ENCODE measurements at regions not wholly inside any gene's neighbourhood (a gene's known extent, or its start where the extent isn't known, plus 50 kb on each side); places are given as distances from the start of the nearest gene placed in this dataset.

DNA sequence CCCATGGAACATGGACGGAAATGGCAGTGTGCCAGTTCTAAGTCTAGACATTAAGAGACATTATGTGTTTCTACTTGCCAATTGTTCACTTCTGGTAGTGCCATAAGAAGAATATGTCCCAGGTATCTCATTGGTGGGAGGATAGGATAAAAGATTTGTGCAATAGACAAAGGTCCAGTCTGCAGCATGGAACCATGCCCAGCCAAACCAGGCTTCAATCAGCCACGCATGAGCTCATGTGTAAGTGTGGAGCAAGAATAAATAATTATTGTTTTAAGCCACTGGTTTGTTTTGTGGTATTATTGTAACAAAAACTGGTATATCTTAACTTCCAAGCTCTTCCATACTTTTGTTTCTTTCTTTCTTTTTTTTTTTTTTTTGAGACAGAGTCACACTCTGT, 153.6 kb upstream of the CTTNBP2 start:
- Histone ChIP-seq H3K27ac (ENCODE audit: low read depth, low read length) (no peak overlapping the region), H3K9me3 (ENCODE audit: control insufficient read depth, insufficient read depth, low read length) (no peaks in the 10 kb centered on the region), H3K27me3 (ENCODE audit: control insufficient read depth, low read length) (no peaks in the 10 kb centered on the region), H3K4me1 (ENCODE audit: control insufficient read depth, low read length) (no peaks in the 10 kb centered on the region), H3F3A (ENCODE audit: control insufficient read depth, insufficient read depth) (no peaks in the 10 kb centered on the region), H3K36me3 (ENCODE audit: control insufficient read depth, low read length) (no peaks in the 10 kb centered on the region), H3K4me3 (ENCODE audit: low read length) (no peak overlapping the region), H4K20me1 (ENCODE audit: control insufficient read depth, insufficient read depth, low read depth, low read length) (no peaks in the 10 kb centered on the region), H3K9me2 (replicated peaks; ENCODE audit: control insufficient read depth, low read length) (no peaks in the 10 kb centered on the region), H3K4me2 (ENCODE audit: low read length) (no peak overlapping the region), H3K79me2 (ENCODE audit: control insufficient read depth, low read length) (no peaks in the 10 kb centered on the region)
- no peak for TF ChIP-seq EZH2phosphoT487 (IDR thresholded peaks at IDR 0.05; ENCODE audit: borderline replicate concordance, low read length)
- TF ChIP-seq, protein P1, sequence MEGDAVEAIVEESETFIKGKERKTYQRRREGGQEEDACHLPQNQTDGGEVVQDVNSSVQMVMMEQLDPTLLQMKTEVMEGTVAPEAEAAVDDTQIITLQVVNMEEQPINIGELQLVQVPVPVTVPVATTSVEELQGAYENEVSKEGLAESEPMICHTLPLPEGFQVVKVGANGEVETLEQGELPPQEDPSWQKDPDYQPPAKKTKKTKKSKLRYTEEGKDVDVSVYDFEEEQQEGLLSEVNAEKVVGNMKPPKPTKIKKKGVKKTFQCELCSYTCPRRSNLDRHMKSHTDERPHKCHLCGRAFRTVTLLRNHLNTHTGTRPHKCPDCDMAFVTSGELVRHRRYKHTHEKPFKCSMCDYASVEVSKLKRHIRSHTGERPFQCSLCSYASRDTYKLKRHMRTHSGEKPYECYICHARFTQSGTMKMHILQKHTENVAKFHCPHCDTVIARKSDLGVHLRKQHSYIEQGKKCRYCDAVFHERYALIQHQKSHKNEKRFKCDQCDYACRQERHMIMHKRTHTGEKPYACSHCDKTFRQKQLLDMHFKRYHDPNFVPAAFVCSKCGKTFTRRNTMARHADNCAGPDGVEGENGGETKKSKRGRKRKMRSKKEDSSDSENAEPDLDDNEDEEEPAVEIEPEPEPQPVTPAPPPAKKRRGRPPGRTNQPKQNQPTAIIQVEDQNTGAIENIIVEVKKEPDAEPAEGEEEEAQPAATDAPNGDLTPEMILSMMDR (IDR thresholded peaks at IDR 0.05; ENCODE audit: low read depth, low read length, poor library complexity, severe bottlenecking), result no peak

GRCh38 chr7:118028226-118028625, 155.0 kb upstream of the CTTNBP2 start:
- Histone ChIP-seq H3K4me2 (ENCODE audit: low read length) (no peak overlapping the region), H3K4me3 (ENCODE audit: low read length) (no peak overlapping the region), H3K27ac (ENCODE audit: low read depth, low read length) (no peak overlapping the region), H3K9me3 (ENCODE audit: control insufficient read depth, insufficient read depth, low read length) (no peaks in the 10 kb centered on the region), H3K36me3 (ENCODE audit: control insufficient read depth, low read length) (no peaks in the 10 kb centered on the region), H3F3A (ENCODE audit: control insufficient read depth, insufficient read depth) (no peaks in the 10 kb centered on the region), H3K79me2 (ENCODE audit: control insufficient read depth, low read length) (no peaks in the 10 kb centered on the region), H3K9me2 (replicated peaks; ENCODE audit: control insufficient read depth, low read length) (no peaks in the 10 kb centered on the region), H4K20me1 (ENCODE audit: control insufficient read depth, insufficient read depth, low read depth, low read length) (no peaks in the 10 kb centered on the region), H3K27me3 (ENCODE audit: control insufficient read depth, low read length) (no peaks in the 10 kb centered on the region), H3K4me1 (ENCODE audit: control insufficient read depth, low read length) (no peaks in the 10 kb centered on the region)
- no peak for TF ChIP-seq EZH2phosphoT487 (IDR thresholded peaks at IDR 0.05; ENCODE audit: borderline replicate concordance, low read length)

- Histone ChIP-seq H3K4me2 (ENCODE audit: low read length) (no peak overlapping the region), H3K4me1 (ENCODE audit: control insufficient read depth, low read length) (no peaks in the 10 kb centered on the region), H3K79me2 (ENCODE audit: control insufficient read depth, low read length) (no peaks in the 10 kb centered on the region), H3F3A (ENCODE audit: control insufficient read depth, insufficient read depth) (no peaks in the 10 kb centered on the region), H3K27me3 (ENCODE audit: control insufficient read depth, low read length) (no peaks in the 10 kb centered on the region), H3K9me2 (replicated peaks; ENCODE audit: control insufficient read depth, low read length) (no peaks in the 10 kb centered on the region), H3K9me3 (ENCODE audit: control insufficient read depth, insufficient read depth, low read length) (no peaks in the 10 kb centered on the region), H3K36me3 (ENCODE audit: control insufficient read depth, low read length) (no peaks in the 10 kb centered on the region), H3K27ac (ENCODE audit: low read depth, low read length) (no peak overlapping the region), H3K4me3 (ENCODE audit: low read length) (no peak overlapping the region), H4K20me1 (ENCODE audit: control insufficient read depth, insufficient read depth, low read depth, low read length) (no peaks in the 10 kb centered on the region)
- no peak for TF ChIP-seq EZH2phosphoT487 (IDR thresholded peaks at IDR 0.05; ENCODE audit: borderline replicate concordance, low read length)
- TF ChIP-seq, protein P1 (IDR thresholded peaks at IDR 0.05; ENCODE audit: low read depth, low read length, poor library complexity, severe bottlenecking), result no peak
Observed at GRCh38 chr7:118029826-118030422, 154.0 kb upstream of the LSM8 start.

- no peaks in the 10 kb centered on the region for H3K27me3 ChIP-seq (ENCODE audit: control insufficient read depth, low read length)
- no peaks in the 10 kb centered on the region for H4K20me1 ChIP-seq (ENCODE audit: control insufficient read depth, insufficient read depth, low read depth, low read length)
- no peaks in the 10 kb centered on the region for H3K9me2 ChIP-seq (replicated peaks; ENCODE audit: control insufficient read depth, low read length)
- no peak overlapping the region for H3K27ac ChIP-seq (ENCODE audit: low read depth, low read length)
- no peak overlapping the region for H3K4me3 ChIP-seq (ENCODE audit: low read length)
- H3K9me3 ChIP-seq (ENCODE audit: control insufficient read depth, insufficient read depth, low read length), result no peaks in the 10 kb centered on the region
- H3K79me2 ChIP-seq (ENCODE audit: control insufficient read depth, low read length), result no peaks in the 10 kb centered on the region
- H3K36me3 ChIP-seq (ENCODE audit: control insufficient read depth, low read length), result no peaks in the 10 kb centered on the region
- no peaks in the 10 kb centered on the region for H3K4me1 ChIP-seq (ENCODE audit: control insufficient read depth, low read length)
- H3K4me2 ChIP-seq (ENCODE audit: low read length), result no peak overlapping the region
- no peaks in the 10 kb centered on the region for H3F3A ChIP-seq (ENCODE audit: control insufficient read depth, insufficient read depth)
- TF ChIP-seq, protein P1 (IDR thresholded peaks at IDR 0.05; ENCODE audit: low read depth, low read length, poor library complexity, severe bottlenecking), result no peak
Observed at GRCh38 chr7:118033273-118033672, 150.7 kb upstream of the LSM8 start.
